ENCODE measurements at regions not wholly inside any gene's neighbourhood (a gene's known extent, or its start where the extent isn't known, plus 50 kb on each side); places are given as distances from the start of the nearest gene placed in this dataset.

DNA sequence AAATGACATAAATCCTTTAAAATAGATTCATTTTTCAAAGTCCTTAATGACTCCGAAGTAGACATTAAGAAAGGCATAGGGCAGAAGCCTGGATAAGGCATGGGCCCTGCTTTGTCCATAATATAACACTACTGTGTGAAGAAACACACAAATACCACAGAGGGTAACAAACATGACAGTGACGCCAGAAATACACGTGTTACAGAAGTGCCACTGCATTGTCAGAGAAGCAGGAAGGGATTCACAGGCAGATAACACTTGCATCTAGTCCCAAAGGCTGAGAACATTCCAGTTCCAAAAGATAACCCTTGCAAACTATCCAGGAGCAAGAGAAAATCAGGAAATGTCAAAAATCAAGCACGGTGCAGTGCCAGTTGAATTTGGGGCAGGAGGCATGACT lies 633.2 kb downstream of the LIG4 start:
- Mint-ChIP-seq H3K36me3 (no peaks in the 10 kb centered on the region), H3K27me3 (no peaks in the 10 kb centered on the region), H3K4me3 (no peak overlapping the region), H3K27ac (no peak overlapping the region), H3K9me3 (peaks cover 0 to 13% (median 6%) of the 10 kb centered on the region in 8 donors), H3K4me1 (no peaks in the 10 kb centered on the region)
- ChIA-PET CTCF (ENCODE audit: partially characterized antibody) (no interaction called here), POLR2A (ENCODE audit: partially characterized antibody) (no interaction called here)
- H3K27me3 ChIP-seq (ENCODE audit: insufficient read depth, low read length): no peaks in the 10 kb centered on the region
- DNase-seq: no peak
- H3K27ac ChIP-seq (ENCODE audit: low read depth, low read length): no peak overlapping the region
- intact Hi-C loops (cut with micrococcal nuclease): no loop called here
- H3K36me3 ChIP-seq (ENCODE audit: insufficient read depth, low read length): no peaks in the 10 kb centered on the region
- no peak overlapping the region for H3K4me3 ChIP-seq (ENCODE audit: low read length in 2 of 2)
- no peaks in the 10 kb centered on the region for H3K9me3 ChIP-seq (ENCODE audit: control insufficient read depth in 1 of 2, low read length in 2 of 2)
- H3K4me1 ChIP-seq (ENCODE audit: insufficient read depth, low read length): no peaks in the 10 kb centered on the region

DNA sequence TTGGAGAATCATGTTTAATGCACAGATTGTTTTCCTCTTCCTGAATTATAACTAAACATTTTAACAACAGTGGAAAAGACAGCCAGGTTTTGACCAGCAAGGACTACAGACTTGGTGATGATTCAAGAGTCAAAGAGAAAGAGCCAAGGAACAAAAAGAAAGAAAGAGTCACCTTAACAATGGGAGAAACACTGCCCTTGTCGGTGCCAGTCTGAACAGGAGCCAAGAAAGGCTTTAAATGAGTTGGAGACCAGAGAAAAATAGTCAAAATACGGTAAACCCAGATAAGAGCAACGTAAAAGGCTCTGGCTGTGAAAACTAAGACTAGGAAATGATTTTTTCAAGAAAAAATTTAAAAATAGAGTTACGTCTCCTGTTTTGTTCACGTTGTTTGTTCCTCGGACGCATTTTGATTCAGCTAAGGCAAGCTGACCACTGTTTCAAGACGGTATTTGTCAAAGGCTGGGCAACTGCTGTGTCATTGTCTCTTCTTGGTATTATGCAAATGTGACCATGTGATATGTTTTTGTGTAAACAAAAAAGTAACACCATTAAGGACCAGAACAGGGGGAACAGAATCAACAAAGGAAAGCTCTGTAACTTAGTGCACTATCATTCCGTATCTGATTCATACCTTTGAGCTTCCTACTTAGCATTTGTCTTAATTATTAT lies 634.5 kb downstream of the LIG4 start:
- Mint-ChIP-seq H3K4me3 (no peak overlapping the region), H3K9me3 (peaks cover 0 to 13% (median 6%) of the 10 kb centered on the region in 8 donors), H3K27me3 (no peaks in the 10 kb centered on the region), H3K36me3 (no peaks in the 10 kb centered on the region), H3K27ac (no peak overlapping the region), H3K4me1 (no peaks in the 10 kb centered on the region)
- CTCF ChIA-PET (ENCODE audit: partially characterized antibody): no interaction called here
- DNase-seq: no peak
- no peaks in the 10 kb centered on the region for H3K36me3 ChIP-seq (ENCODE audit: insufficient read depth, low read length)
- no peaks in the 10 kb centered on the region for H3K4me1 ChIP-seq (ENCODE audit: insufficient read depth, low read length)
- intact Hi-C loops (cut with micrococcal nuclease): no loop called here
- H3K27ac ChIP-seq (ENCODE audit: low read depth, low read length): no peak overlapping the region
- no peak overlapping the region for H3K4me3 ChIP-seq (ENCODE audit: low read length in 2 of 2)
- POLR2A ChIA-PET (ENCODE audit: partially characterized antibody): no interaction called here
- no peaks in the 10 kb centered on the region for H3K27me3 ChIP-seq (ENCODE audit: insufficient read depth, low read length)
- no peaks in the 10 kb centered on the region for H3K9me3 ChIP-seq (ENCODE audit: control insufficient read depth in 1 of 2, low read length in 2 of 2)

DNA sequence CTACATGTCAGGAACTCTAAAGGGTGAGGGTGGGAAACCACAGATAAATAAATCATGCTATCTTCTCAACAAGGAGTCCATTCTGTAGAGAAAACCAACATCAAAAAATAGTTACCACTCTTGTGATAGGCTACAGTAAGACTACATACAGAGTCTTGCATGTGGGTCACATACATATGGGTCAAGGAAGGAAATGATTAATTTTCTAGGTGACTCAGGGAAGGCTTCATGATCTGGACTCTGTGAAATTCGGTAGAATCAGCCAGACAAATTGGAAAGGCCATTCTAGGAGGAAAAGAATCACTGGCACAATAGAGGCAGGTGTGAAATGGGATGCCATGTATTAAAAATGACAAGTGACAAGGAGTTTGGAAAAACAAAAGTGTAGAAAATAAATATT lies 638.9 kb downstream of the LIG4 start:
- DNase-seq: no peak
- intact Hi-C loops (cut with micrococcal nuclease): no loop called here
- no peak overlapping the region for H3K4me3 ChIP-seq (ENCODE audit: low read length in 2 of 2)

DNA sequence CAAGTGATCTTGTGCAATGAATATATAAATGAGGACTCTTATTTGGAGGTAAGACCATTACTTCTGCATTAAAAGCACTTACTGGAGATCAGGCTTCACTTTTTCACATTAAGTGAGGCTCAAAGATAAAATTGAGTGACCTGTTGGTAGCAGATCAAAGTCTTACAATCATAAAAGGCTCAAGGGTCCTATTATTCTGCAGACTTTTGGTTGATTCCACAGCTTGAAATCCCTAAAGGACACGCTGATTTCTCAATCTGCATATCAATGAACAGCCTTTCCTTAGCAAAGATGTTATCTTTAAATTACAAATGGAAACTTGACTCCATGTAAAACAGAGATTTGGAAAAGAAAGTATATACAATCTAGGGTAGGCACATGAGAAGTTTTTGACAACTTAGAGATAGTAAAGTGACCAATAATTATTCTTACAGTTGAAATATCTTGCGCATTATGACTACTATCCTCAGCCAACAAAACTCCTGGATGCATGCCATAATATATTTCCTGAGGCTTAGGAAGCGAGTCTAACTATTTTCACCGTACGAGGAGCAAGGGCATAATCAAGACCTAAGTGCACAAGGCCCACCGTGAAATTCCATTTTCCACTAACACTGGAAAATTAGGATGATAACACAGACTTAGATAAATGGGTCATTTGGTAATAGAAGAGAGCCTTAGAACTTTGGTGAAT lies 640.7 kb downstream of the LIG4 start:
- intact Hi-C loops (cut with micrococcal nuclease): no loop called here
- POLR2A ChIA-PET (ENCODE audit: partially characterized antibody): no interaction called here

More for the DNA sequence above, 638.9 kb downstream of the LIG4 start:
- no peak overlapping the region for H3K27ac ChIP-seq (ENCODE audit: low read depth, low read length)
- Mint-ChIP-seq H3K27ac (no peak overlapping the region), H3K4me1 (no peaks in the 10 kb centered on the region), H3K36me3 (no peaks in the 10 kb centered on the region), H3K4me3 (no peak overlapping the region), H3K27me3 (no peaks in the 10 kb centered on the region), H3K9me3 (peaks cover 2 to 19% (median 12%) of the 10 kb centered on the region in 8 donors)
- H3K27me3 ChIP-seq (ENCODE audit: insufficient read depth, low read length): no peaks in the 10 kb centered on the region
- no peaks in the 10 kb centered on the region for H3K9me3 ChIP-seq (ENCODE audit: control insufficient read depth in 1 of 2, low read length in 2 of 2)
- H3K36me3 ChIP-seq (ENCODE audit: insufficient read depth, low read length): no peaks in the 10 kb centered on the region
- ChIA-PET CTCF (ENCODE audit: partially characterized antibody) (no interaction called here), POLR2A (ENCODE audit: partially characterized antibody) (no interaction called here)
- H3K4me1 ChIP-seq (ENCODE audit: insufficient read depth, low read length): no peaks in the 10 kb centered on the region

DNA sequence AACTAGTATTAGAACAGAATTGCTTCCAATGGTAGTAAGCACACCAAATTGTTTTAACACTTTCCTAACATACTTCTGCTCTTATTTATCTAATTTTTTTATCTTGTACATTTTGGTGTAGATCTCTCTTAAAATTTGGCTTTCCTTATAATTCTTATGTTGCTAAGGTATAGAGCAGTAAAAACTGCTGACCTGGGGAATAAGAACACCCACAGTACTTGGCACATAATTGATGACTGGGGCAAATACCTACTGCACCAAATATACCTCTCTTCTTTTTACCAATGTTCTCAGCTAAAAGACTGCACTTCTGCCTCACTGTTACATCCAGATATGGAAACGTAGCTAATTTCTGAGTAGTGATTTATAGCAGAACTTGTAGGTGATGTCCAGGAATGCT lies 642.2 kb downstream of the LIG4 start:
- Mint-ChIP-seq H3K27ac (no peak overlapping the region), H3K9me3 (peaks cover 2 to 17% (median 7%) of the 10 kb centered on the region in 8 donors), H3K4me1 (no peaks in the 10 kb centered on the region), H3K4me3 (no peak overlapping the region), H3K36me3 (no peaks in the 10 kb centered on the region), H3K27me3 (no peaks in the 10 kb centered on the region)
- ChIA-PET POLR2A (ENCODE audit: partially characterized antibody) (no interaction called here), CTCF (ENCODE audit: partially characterized antibody) (no interaction called here)
- no peaks in the 10 kb centered on the region for H3K4me1 ChIP-seq (ENCODE audit: insufficient read depth, low read length)
- DNase-seq: no peak
- no peaks in the 10 kb centered on the region for H3K36me3 ChIP-seq (ENCODE audit: insufficient read depth, low read length)
- no peaks in the 10 kb centered on the region for H3K27me3 ChIP-seq (ENCODE audit: insufficient read depth, low read length)
- H3K9me3 ChIP-seq (ENCODE audit: control insufficient read depth in 1 of 2, low read length in 2 of 2): no peaks in the 10 kb centered on the region
- intact Hi-C loops (cut with micrococcal nuclease): no loop called here
- H3K27ac ChIP-seq (ENCODE audit: low read depth, low read length): no peak overlapping the region
- H3K4me3 ChIP-seq (ENCODE audit: low read length in 2 of 2): no peak overlapping the region

More for the DNA sequence above, 640.7 kb downstream of the LIG4 start:
- Mint-ChIP-seq H3K9me3 (peaks cover 2 to 16% (median 8%) of the 10 kb centered on the region in 8 donors), H3K27ac (no peak overlapping the region), H3K4me1 (no peaks in the 10 kb centered on the region), H3K36me3 (no peaks in the 10 kb centered on the region), H3K27me3 (no peaks in the 10 kb centered on the region), H3K4me3 (no peak overlapping the region)
- Histone ChIP-seq H3K9me3 (ENCODE audit: control insufficient read depth in 1 of 2, low read length in 2 of 2) (no peaks in the 10 kb centered on the region), H3K36me3 (ENCODE audit: insufficient read depth, low read length) (no peaks in the 10 kb centered on the region), H3K4me3 (ENCODE audit: low read length in 2 of 2) (no peak overlapping the region), H3K27ac (ENCODE audit: low read depth, low read length) (no peak overlapping the region), H3K4me1 (ENCODE audit: insufficient read depth, low read length) (no peaks in the 10 kb centered on the region), H3K27me3 (ENCODE audit: insufficient read depth, low read length) (no peaks in the 10 kb centered on the region)
- CTCF ChIA-PET (ENCODE audit: partially characterized antibody): no interaction called here
- no peak for DNase-seq

DNA sequence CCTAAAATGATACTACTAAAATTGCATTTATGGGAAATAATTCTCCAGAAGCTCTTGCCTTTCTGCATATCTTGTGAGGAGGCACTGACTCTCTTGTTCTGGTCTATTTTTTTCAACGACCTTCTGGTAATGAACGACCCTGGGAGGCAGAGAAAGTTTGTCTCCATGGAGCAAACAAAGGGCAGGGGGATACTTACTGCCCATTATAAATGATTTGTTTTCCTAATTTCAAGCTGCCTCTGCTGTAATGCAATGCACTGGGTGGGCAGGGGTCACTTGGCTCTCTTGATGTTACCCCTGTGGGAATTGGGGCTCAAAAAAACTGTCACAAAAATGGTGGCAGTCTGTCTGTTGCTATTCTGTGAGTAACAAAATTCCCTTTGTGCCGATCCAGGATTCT lies 643.2 kb downstream of the LIG4 start:
- no peaks in the 10 kb centered on the region for H3K27me3 Mint-ChIP-seq
- H3K4me1 Mint-ChIP-seq: no peaks in the 10 kb centered on the region
- Histone ChIP-seq H3K9me3 (ENCODE audit: control insufficient read depth in 1 of 2, low read length in 2 of 2) (no peaks in the 10 kb centered on the region), H3K36me3 (ENCODE audit: insufficient read depth, low read length) (no peaks in the 10 kb centered on the region), H3K27me3 (ENCODE audit: insufficient read depth, low read length) (no peaks in the 10 kb centered on the region), H3K27ac (ENCODE audit: low read depth, low read length) (no peak overlapping the region), H3K4me3 (ENCODE audit: low read length in 2 of 2) (no peak overlapping the region), H3K4me1 (ENCODE audit: insufficient read depth, low read length) (no peaks in the 10 kb centered on the region)
- ChIA-PET CTCF (ENCODE audit: partially characterized antibody) (no interaction called here), POLR2A (ENCODE audit: partially characterized antibody) (no interaction called here)
- no peaks in the 10 kb centered on the region for H3K36me3 Mint-ChIP-seq
- DNase-seq: no peak
- peaks cover 2 to 17% (median 7%) of the 10 kb centered on the region in 8 donors for H3K9me3 Mint-ChIP-seq
- H3K4me3 Mint-ChIP-seq: no peak overlapping the region
- no peak overlapping the region for H3K27ac Mint-ChIP-seq
- intact Hi-C loops (cut with micrococcal nuclease): no loop called here

DNA sequence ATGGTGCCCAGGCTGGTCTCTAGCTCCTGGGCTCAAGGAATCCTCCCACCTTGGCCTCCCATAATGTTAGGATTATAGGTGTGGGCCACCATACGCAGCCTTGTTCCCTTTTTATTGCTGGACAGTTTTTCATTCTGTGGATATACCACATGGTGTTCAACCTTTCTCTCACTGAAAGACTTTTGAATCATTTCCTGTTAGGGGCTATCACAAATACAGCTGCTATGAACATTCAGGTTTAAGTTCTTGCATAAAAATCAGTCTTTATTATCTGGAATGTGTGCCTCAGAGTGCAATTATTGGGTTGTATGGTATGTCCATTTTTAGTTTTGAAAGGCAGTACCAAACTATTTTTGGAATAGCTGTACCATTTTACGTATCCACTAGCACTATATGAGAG lies 647.2 kb downstream of the LIG4 start:
- Histone ChIP-seq H3K4me1 (ENCODE audit: insufficient read depth, low read length) (no peaks in the 10 kb centered on the region), H3K9me3 (ENCODE audit: control insufficient read depth in 1 of 2, low read length in 2 of 2) (no peaks in the 10 kb centered on the region), H3K27ac (ENCODE audit: low read depth, low read length) (no peak overlapping the region), H3K4me3 (ENCODE audit: low read length in 2 of 2) (no peak overlapping the region), H3K27me3 (ENCODE audit: insufficient read depth, low read length) (no peaks in the 10 kb centered on the region), H3K36me3 (ENCODE audit: insufficient read depth, low read length) (no peaks in the 10 kb centered on the region)
- no peak overlapping the region for H3K27ac Mint-ChIP-seq
- POLR2A ChIA-PET (ENCODE audit: partially characterized antibody): no interaction called here
- H3K4me1 Mint-ChIP-seq: no peaks in the 10 kb centered on the region
- intact Hi-C loops (cut with micrococcal nuclease): no loop called here
- CTCF ChIA-PET (ENCODE audit: partially characterized antibody): no interaction called here
- H3K9me3 Mint-ChIP-seq: peaks cover 0 to 10% (median 5%) of the 10 kb centered on the region in 8 donors
- no peaks in the 10 kb centered on the region for H3K36me3 Mint-ChIP-seq
- no peak for DNase-seq
- H3K27me3 Mint-ChIP-seq: no peaks in the 10 kb centered on the region
- H3K4me3 Mint-ChIP-seq: no peak overlapping the region

All from CD4-positive, alpha-beta memory T cell (primary cell).